ENCODE measurements at regions not wholly inside any gene's neighbourhood (a gene's known extent, or its start where the extent isn't known, plus 50 kb on each side); places are given as distances from the start of the nearest gene placed in this dataset.

DNA sequence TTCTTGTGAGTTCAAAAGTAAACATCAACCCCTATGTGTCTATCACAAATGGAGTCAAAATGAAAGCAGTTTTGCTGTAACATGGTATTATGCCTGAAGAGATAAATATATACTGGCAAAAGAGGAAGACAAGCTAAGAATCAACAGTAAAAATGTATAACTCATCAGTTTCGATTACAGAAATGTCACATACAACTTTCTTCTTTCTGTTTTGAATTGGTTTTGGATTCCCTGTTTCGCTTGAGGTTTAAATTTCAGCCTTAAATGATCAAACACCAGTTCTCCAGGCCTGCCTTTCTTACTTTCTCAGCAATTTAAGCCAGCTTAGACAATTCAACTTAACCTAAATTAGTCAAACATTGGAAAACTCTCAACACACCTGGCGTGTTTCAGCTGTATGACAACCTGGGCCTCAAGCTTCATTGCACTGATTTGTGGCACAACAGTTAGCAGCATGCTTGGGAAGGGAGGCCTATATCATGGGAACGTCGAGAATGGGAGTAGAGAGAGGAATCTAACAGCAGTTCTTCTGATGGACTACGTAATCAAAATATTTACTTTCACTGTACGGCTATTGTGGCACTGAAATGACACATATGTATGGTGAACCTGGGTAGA, 51.9 kb upstream of the MARCKS start:
- TF ChIP-seq, protein P1, sequence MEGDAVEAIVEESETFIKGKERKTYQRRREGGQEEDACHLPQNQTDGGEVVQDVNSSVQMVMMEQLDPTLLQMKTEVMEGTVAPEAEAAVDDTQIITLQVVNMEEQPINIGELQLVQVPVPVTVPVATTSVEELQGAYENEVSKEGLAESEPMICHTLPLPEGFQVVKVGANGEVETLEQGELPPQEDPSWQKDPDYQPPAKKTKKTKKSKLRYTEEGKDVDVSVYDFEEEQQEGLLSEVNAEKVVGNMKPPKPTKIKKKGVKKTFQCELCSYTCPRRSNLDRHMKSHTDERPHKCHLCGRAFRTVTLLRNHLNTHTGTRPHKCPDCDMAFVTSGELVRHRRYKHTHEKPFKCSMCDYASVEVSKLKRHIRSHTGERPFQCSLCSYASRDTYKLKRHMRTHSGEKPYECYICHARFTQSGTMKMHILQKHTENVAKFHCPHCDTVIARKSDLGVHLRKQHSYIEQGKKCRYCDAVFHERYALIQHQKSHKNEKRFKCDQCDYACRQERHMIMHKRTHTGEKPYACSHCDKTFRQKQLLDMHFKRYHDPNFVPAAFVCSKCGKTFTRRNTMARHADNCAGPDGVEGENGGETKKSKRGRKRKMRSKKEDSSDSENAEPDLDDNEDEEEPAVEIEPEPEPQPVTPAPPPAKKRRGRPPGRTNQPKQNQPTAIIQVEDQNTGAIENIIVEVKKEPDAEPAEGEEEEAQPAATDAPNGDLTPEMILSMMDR (IDR thresholded peaks at IDR 0.05; ENCODE audit: insufficient read depth, low read depth, low read length) = no peak
- TF ChIP-seq EZH2 (IDR thresholded peaks at IDR 0.05; ENCODE audit: insufficient read depth, low read length) = no peak
